CD14-positive monocyte (primary cell): ENCODE measurements at regions not wholly inside any gene's neighbourhood (a gene's known extent, or its start where the extent isn't known, plus 50 kb on each side); places are given as distances from the start of the nearest gene placed in this dataset.

Source experiments
- DNase-seq, 3 donors: peaks; one replicate each; pipeline ENCODE4 v3.0.0-alpha.2; 2011 to 2022
- H2AFZ ChIP-seq: 2 replicates; pipeline ENCODE4 v1.6.0; 2012; ENCODE audit warnings: mild to moderate bottlenecking, low read depth, low read length, inconsistent platforms; ENCODE audit not compliant: insufficient read depth, poor library complexity, severe bottlenecking
- H3K27ac ChIP-seq, 2 donors: 1 replicate in 1 of 2; 2 replicates in 1 of 2; pipeline ENCODE4 v1.5.1; 2012 to 2013; ENCODE audit warnings: low read length in 2 of 2, control low read depth in 1 of 2, inconsistent platforms in 1 of 2, low read depth in 1 of 2, mild to moderate bottlenecking in 1 of 2
- H3K27me3 ChIP-seq, 2 donors: one replicate each; pipeline versions ENCODE4 v1.6.0 to v1.6.1; 2011 to 2013; ENCODE audit warnings: low read length in 2 of 2; ENCODE audit not compliant: control insufficient read depth in 2 of 2, insufficient read depth in 2 of 2
- H3K36me3 ChIP-seq, 2 donors: replicated peaks in 1 of 2; 1 replicate in 1 of 2; 2 replicates in 1 of 2; pipeline versions ENCODE4 v1.5.1 to v1.6.1; 2012 to 2013; ENCODE audit warnings: low read length in 2 of 2, control low read depth in 1 of 2, inconsistent platforms in 1 of 2, mild to moderate bottlenecking in 1 of 2; ENCODE audit not compliant: insufficient read depth in 2 of 2, control insufficient read depth in 1 of 2
- H3K4me1 ChIP-seq, 2 donors: 1 replicate in 1 of 2; 2 replicates in 1 of 2; pipeline versions ENCODE4 v1.5.1 to v1.6.1; 2012 to 2013; ENCODE audit warnings: low read length in 2 of 2, control low read depth in 1 of 2, inconsistent platforms in 1 of 2, mild to moderate bottlenecking in 1 of 2, moderate library complexity in 1 of 2; ENCODE audit not compliant: insufficient read depth in 2 of 2, control insufficient read depth in 1 of 2
- H3K4me2 ChIP-seq: replicated peaks from 2 replicates; pipeline ENCODE3; 2012; ENCODE audit warnings: low read length, moderate library complexity, mild to moderate bottlenecking; ENCODE audit not compliant: poor library complexity, severe bottlenecking; ENCODE audit errors: extremely low read depth
- H3K4me3 ChIP-seq, 3 experiments: fragments of 200-600 bp in 1 of 3; sonication (generic) in 1 of 3; replicated peaks in 1 of 3; 1 replicate in 2 of 3; 2 replicates in 1 of 3; pipeline ENCODE4 v1.5.1; 2011 to 2013; ENCODE audit warnings: low read length in 3 of 3, mild to moderate bottlenecking in 3 of 3, control low read depth in 2 of 3, low read depth in 2 of 3, inconsistent platforms in 1 of 3, moderate library complexity in 1 of 3
- H3K79me2 ChIP-seq: 2 replicates; pipeline ENCODE4 v1.6.0; 2012; ENCODE audit warnings: mild to moderate bottlenecking, control low read depth, inconsistent platforms, low read length, moderate library complexity; ENCODE audit not compliant: insufficient read depth
- H3K9ac ChIP-seq: 2 replicates; pipeline ENCODE4 v1.6.0; 2017; ENCODE audit warnings: low read length, mild to moderate bottlenecking; ENCODE audit not compliant: insufficient read depth, poor library complexity, severe bottlenecking
- H3K9me3 ChIP-seq, 2 donors: replicated peaks in 1 of 2; 1 replicate in 1 of 2; 2 replicates in 1 of 2; pipeline versions ENCODE4 v1.5.1 to v1.6.1; 2012 to 2013; ENCODE audit warnings: low read length in 2 of 2, control low read depth in 1 of 2; ENCODE audit not compliant: control insufficient read depth in 1 of 2, insufficient read depth in 1 of 2
- H4K20me1 ChIP-seq: 2 replicates; pipeline ENCODE4 v1.6.0; 2012; ENCODE audit warnings: mild to moderate bottlenecking, low read length, control low read depth, moderate library complexity; ENCODE audit not compliant: insufficient read depth
- H3K27ac Mint-ChIP-seq, 7 donors: one replicate each; pipeline ENCODE4 v1.8.0; 2020; ENCODE audit warnings: mild to moderate bottlenecking in 7 of 7, mixed read lengths in 7 of 7, moderate library complexity in 6 of 7, inconsistent platforms in 2 of 7
- H3K27me3 Mint-ChIP-seq, 3 donors: one replicate each; pipeline ENCODE4 v1.8.0; 2021 to 2022; ENCODE audit warnings: low read depth in 3 of 3, mild to moderate bottlenecking in 3 of 3, mixed read lengths in 3 of 3, moderate library complexity in 3 of 3, inconsistent platforms in 1 of 3
- H3K36me3 Mint-ChIP-seq, 2 donors: one replicate each; pipeline ENCODE4 v1.8.0; 2020; ENCODE audit warnings: mixed read lengths in 2 of 2, inconsistent platforms in 1 of 2, mild to moderate bottlenecking in 1 of 2
- H3K4me1 Mint-ChIP-seq: one replicate; pipeline ENCODE4 v1.8.0; 2020; ENCODE audit warnings: mild to moderate bottlenecking, mixed read lengths
- H3K4me3 Mint-ChIP-seq, 2 donors: one replicate each; pipeline ENCODE4 v1.8.0; 2020; ENCODE audit warnings: mild to moderate bottlenecking in 2 of 2, mixed read lengths in 2 of 2, moderate library complexity in 1 of 2
- H3K9me3 Mint-ChIP-seq, 7 donors: one replicate each; pipeline ENCODE4 v1.8.0; 2020 to 2022; ENCODE audit warnings: mixed read lengths in 7 of 7, mild to moderate bottlenecking in 6 of 7, moderate library complexity in 6 of 7, inconsistent platforms in 2 of 7
- CTCF ChIP-seq: fragments of 200-600 bp; IDR thresholded peaks from one replicate; pipeline ENCODE4 v1.8.0; 2022; ENCODE audit warnings: antibody characterized with exemption, mild to moderate bottlenecking
- WGBS: methylation state at CpG from one replicate; pipeline ENCODE4 v1.1.5; 2013; ENCODE audit warnings: missing lambda C conversion rate; ENCODE audit not compliant: insufficient coverage; 5-methylcytosine and 5-hydroxymethylcytosine counted together
- intact Hi-C, 2 donors: fragments of 100-400 bp; cut with micrococcal nuclease; formaldehyde crosslinking; loops; one replicate each; pipeline versions ENCODE4 v1.15.0 to v1.15.1; 2023

GRCh38 chr2:145012214-145012670 lies 492.3 kb upstream of the ZEB2 start:
- no peaks in the 10 kb centered on the region for H3K36me3 Mint-ChIP-seq
- no peaks in the 10 kb centered on the region for H3K79me2 ChIP-seq
- H2AFZ ChIP-seq, result peak overlapping the region; percentile 16
- no peak overlapping the region for H3K27ac Mint-ChIP-seq
- no peak overlapping the region for H3K4me3 Mint-ChIP-seq
- H3K27me3 Mint-ChIP-seq, result peaks cover 0 to 2% (median 1%) of the 10 kb centered on the region in 3 donors
- no peaks in the 10 kb centered on the region for H3K36me3 ChIP-seq
- no peak for DNase-seq
- no peaks in the 10 kb centered on the region for H4K20me1 ChIP-seq
- no peaks in the 10 kb centered on the region for H3K9me3 ChIP-seq
- WGBS, result no CpG with 5 or more reads among the region's 4 CpGs
- no peaks in the 10 kb centered on the region for H3K27me3 ChIP-seq
- TF ChIP-seq CTCF, result no peak
- H3K27ac ChIP-seq, result no peak overlapping the region
- no peak overlapping the region for H3K9ac ChIP-seq
- intact Hi-C loops, result no loop called here
- no peak overlapping the region for H3K4me3 ChIP-seq
- peaks cover 0 to 2% (median 0%) of the 10 kb centered on the region in 7 donors for H3K9me3 Mint-ChIP-seq
- H3K4me1 ChIP-seq, result no peaks in the 10 kb centered on the region
- no peak overlapping the region for H3K4me2 ChIP-seq
- H3K4me1 Mint-ChIP-seq, result no peaks in the 10 kb centered on the region

GRCh38 chr2:145010635-145011034 lies 490.7 kb upstream of the ZEB2 start:
- H2AFZ ChIP-seq, result no peak overlapping the region
- no peaks in the 10 kb centered on the region for H3K36me3 ChIP-seq
- no peaks in the 10 kb centered on the region for H3K27me3 ChIP-seq
- H3K79me2 ChIP-seq, result no peaks in the 10 kb centered on the region
- Mint-ChIP-seq H3K27me3 (peaks cover 0 to 2% (median 0%) of the 10 kb centered on the region in 3 donors), H3K4me3 (no peak overlapping the region), H3K27ac (no peak overlapping the region), H3K4me1 (no peaks in the 10 kb centered on the region), H3K36me3 (no peaks in the 10 kb centered on the region), H3K9me3 (peaks cover 0 to 4% (median 0%) of the 10 kb centered on the region in 7 donors)
- no peak overlapping the region for H3K4me3 ChIP-seq
- intact Hi-C loops, result no loop called here
- no peaks in the 10 kb centered on the region for H4K20me1 ChIP-seq
- no peak for TF ChIP-seq CTCF
- H3K9ac ChIP-seq, result no peak overlapping the region
- no peak overlapping the region for H3K27ac ChIP-seq
- no peaks in the 10 kb centered on the region for H3K4me1 ChIP-seq
- WGBS, result 100% methylated on average over 1 of the region's 2 CpGs
- no peaks in the 10 kb centered on the region for H3K9me3 ChIP-seq
- H3K4me2 ChIP-seq, result no peak overlapping the region
- no peak for DNase-seq
